ENCODE measurements at regions not wholly inside any gene's neighbourhood (a gene's known extent, or its start where the extent isn't known, plus 50 kb on each side); places are given as distances from the start of the nearest gene placed in this dataset.

DNA sequence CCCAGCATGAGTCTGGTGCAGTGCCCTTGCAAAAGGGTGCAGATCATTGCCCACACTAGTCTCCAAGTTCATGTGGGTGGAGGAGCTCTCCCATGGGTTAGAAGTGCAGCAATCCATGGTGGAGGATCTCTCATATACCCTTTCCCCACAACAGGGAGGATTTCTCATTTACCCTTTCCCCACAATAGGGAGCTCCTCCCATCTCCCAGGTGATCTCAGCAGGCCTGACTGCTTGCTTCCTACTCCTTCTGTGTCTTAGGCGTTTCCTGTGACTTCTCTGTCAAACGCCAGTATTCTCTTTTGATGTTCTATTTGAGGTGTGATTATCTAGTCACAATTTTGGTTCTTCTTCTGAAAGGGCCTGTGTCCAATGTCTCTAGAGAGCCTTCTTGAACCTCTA lies 133.8 kb upstream of the RFX3 start:
- TF ChIP-seq, protein P1, sequence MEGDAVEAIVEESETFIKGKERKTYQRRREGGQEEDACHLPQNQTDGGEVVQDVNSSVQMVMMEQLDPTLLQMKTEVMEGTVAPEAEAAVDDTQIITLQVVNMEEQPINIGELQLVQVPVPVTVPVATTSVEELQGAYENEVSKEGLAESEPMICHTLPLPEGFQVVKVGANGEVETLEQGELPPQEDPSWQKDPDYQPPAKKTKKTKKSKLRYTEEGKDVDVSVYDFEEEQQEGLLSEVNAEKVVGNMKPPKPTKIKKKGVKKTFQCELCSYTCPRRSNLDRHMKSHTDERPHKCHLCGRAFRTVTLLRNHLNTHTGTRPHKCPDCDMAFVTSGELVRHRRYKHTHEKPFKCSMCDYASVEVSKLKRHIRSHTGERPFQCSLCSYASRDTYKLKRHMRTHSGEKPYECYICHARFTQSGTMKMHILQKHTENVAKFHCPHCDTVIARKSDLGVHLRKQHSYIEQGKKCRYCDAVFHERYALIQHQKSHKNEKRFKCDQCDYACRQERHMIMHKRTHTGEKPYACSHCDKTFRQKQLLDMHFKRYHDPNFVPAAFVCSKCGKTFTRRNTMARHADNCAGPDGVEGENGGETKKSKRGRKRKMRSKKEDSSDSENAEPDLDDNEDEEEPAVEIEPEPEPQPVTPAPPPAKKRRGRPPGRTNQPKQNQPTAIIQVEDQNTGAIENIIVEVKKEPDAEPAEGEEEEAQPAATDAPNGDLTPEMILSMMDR (IDR thresholded peaks at IDR 0.05): no peak
- TF ChIP-seq, protein P2, sequence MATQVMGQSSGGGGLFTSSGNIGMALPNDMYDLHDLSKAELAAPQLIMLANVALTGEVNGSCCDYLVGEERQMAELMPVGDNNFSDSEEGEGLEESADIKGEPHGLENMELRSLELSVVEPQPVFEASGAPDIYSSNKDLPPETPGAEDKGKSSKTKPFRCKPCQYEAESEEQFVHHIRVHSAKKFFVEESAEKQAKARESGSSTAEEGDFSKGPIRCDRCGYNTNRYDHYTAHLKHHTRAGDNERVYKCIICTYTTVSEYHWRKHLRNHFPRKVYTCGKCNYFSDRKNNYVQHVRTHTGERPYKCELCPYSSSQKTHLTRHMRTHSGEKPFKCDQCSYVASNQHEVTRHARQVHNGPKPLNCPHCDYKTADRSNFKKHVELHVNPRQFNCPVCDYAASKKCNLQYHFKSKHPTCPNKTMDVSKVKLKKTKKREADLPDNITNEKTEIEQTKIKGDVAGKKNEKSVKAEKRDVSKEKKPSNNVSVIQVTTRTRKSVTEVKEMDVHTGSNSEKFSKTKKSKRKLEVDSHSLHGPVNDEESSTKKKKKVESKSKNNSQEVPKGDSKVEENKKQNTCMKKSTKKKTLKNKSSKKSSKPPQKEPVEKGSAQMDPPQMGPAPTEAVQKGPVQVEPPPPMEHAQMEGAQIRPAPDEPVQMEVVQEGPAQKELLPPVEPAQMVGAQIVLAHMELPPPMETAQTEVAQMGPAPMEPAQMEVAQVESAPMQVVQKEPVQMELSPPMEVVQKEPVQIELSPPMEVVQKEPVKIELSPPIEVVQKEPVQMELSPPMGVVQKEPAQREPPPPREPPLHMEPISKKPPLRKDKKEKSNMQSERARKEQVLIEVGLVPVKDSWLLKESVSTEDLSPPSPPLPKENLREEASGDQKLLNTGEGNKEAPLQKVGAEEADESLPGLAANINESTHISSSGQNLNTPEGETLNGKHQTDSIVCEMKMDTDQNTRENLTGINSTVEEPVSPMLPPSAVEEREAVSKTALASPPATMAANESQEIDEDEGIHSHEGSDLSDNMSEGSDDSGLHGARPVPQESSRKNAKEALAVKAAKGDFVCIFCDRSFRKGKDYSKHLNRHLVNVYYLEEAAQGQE (IDR thresholded peaks at IDR 0.05; ENCODE audit: insufficient read depth in 1 of 2, low read depth in 2 of 2, low read length in 1 of 2): no peak
- no peak for TF ChIP-seq SIN3A (IDR thresholded peaks at IDR 0.05; ENCODE audit: borderline replicate concordance, insufficient read depth, low read depth, low read length)
- TF ChIP-seq POLR2AphosphoS5 (IDR thresholded peaks at IDR 0.05; ENCODE audit: low read depth, low read length): no peak
- no peak for TF ChIP-seq TCF7L2 (IDR thresholded peaks at IDR 0.05; ENCODE audit: low read depth, low read length)
